Endothelial cell of umbilical vein (primary cell): ENCODE measurements at regions not wholly inside any gene's neighbourhood (a gene's known extent, or its start where the extent isn't known, plus 50 kb on each side); places are given as distances from the start of the nearest gene placed in this dataset.

Experiments
- BruUV-seq: library from RNA; stranded (reverse); fragments of 400-500 nt; replicated peaks from 2 replicates; lab custom pipeline; 2021; lab: Mats Ljungman, UMichigan
- CTCF ChIA-PET: fragments of 300-600, 350-600 bp; sonication (Branson Sonifier 250); formaldehyde crosslinking; loops from one replicate; lab custom pipeline; 2021; ENCODE audit warnings: antibody characterized with exemption, inconsistent platforms; lab: Charles Lee
- POLR2A ChIA-PET: fragments of 300-600, 350-600 bp; sonication (Branson Sonifier 250); formaldehyde crosslinking; loops from one replicate; lab custom pipeline; 2021; ENCODE audit warnings: antibody characterized with exemption, inconsistent platforms; lab: Charles Lee
- DNase-seq: peaks from one replicate; pipeline ENCODE4 v3.0.0-alpha.2; 2011; ENCODE audit warnings: low read depth, low spot score
- FAIRE-seq: peaks from 2 replicates; lab custom pipeline; 2011; peaks lifted over from hg19 to GRCh38; lab: Jason Lieb, UNC
- H2AFZ ChIP-seq: 2 replicates; pipeline ENCODE4 v1.6.0; 2012; ENCODE audit warnings: low read depth, low read length, control low read depth, inconsistent platforms
- H3K27ac ChIP-seq: 2 replicates; pipeline ENCODE4 v1.5.1; 2011; ENCODE audit warnings: low read depth, mild to moderate bottlenecking, control low read depth, low read length, moderate library complexity; ENCODE audit not compliant: insufficient read depth
- H3K27me3 ChIP-seq, 2 experiments: 2 replicates each; pipeline versions ENCODE4 v1.6.0 to v1.6.1; 2011; ENCODE audit warnings: low read length in 2 of 2, mixed read lengths in 1 of 2; ENCODE audit not compliant: control insufficient read depth in 2 of 2, insufficient read depth in 2 of 2
- H3K36me3 ChIP-seq, 2 experiments: 2 replicates in 1 of 2; 3 replicates in 1 of 2; pipeline ENCODE4 v1.5.1; 2011; ENCODE audit warnings: low read length in 2 of 2, mild to moderate bottlenecking in 1 of 2, moderate library complexity in 1 of 2; ENCODE audit not compliant: control insufficient read depth in 2 of 2, insufficient read depth in 2 of 2; ENCODE audit errors: extremely low read depth in 1 of 2
- H3K4me1 ChIP-seq: 3 replicates; pipeline ENCODE4 v1.5.1; 2011; ENCODE audit warnings: mild to moderate bottlenecking, low read length; ENCODE audit not compliant: control insufficient read depth, insufficient read depth; ENCODE audit errors: extremely low read depth
- H3K4me2 ChIP-seq: 2 replicates; pipeline ENCODE4 v1.6.1; 2011; ENCODE audit warnings: low read length, control low read depth, mixed read lengths; ENCODE audit not compliant: insufficient read depth
- H3K4me3 ChIP-seq, 3 experiments: fragments of 200-600 bp in 1 of 3; sonication (generic), shearing (Covaris generic) in 1 of 3; replicated peaks in 1 of 3; 2 replicates each; pipeline ENCODE4 v1.5.1; 2011 to 2016; ENCODE audit warnings: control low read depth in 3 of 3, low read length in 3 of 3, mild to moderate bottlenecking in 2 of 3, inconsistent platforms in 1 of 3, low read depth in 1 of 3, moderate library complexity in 1 of 3; ENCODE audit not compliant: insufficient read depth in 1 of 3
- H3K79me2 ChIP-seq: 2 replicates; pipeline ENCODE4 v1.6.0; 2012; ENCODE audit warnings: low read length, inconsistent platforms; ENCODE audit not compliant: control insufficient read depth, insufficient read depth
- H3K9ac ChIP-seq: replicated peaks from 2 replicates; pipeline ENCODE3; 2011; ENCODE audit warnings: low read length, control low read depth; ENCODE audit not compliant: insufficient read depth; ENCODE audit errors: extremely low read depth
- H3K9me1 ChIP-seq: replicated peaks from 3 replicates; pipeline ENCODE4 v1.6.0; 2011; ENCODE audit warnings: mild to moderate bottlenecking, low read length; ENCODE audit not compliant: control insufficient read depth, insufficient read depth; ENCODE audit errors: extremely low read depth
- H3K9me3 ChIP-seq: replicated peaks from 2 replicates; pipeline ENCODE4 v1.5.1; 2012; ENCODE audit warnings: low read length, inconsistent platforms; ENCODE audit not compliant: control insufficient read depth, insufficient read depth
- H4K20me1 ChIP-seq: replicated peaks from 2 replicates; pipeline ENCODE3; 2011; ENCODE audit warnings: mild to moderate bottlenecking, low read length; ENCODE audit not compliant: control insufficient read depth, insufficient read depth; ENCODE audit errors: extremely low read depth
- CTCF ChIP-seq, 2 donors: IDR thresholded peaks; 1 replicate in 1 of 2; 2 replicates in 1 of 2; pipeline ENCODE4 v1.5.1; 2011; ENCODE audit warnings: low read length in 2 of 2, mild to moderate bottlenecking in 2 of 2, moderate library complexity in 2 of 2, control low read depth in 1 of 2, inconsistent platforms in 1 of 2, low read depth in 1 of 2; ENCODE audit not compliant: insufficient read depth in 1 of 2; ENCODE audit errors: extremely low read depth in 1 of 2
- EZH2 ChIP-seq: IDR thresholded peaks from 2 replicates; pipeline ENCODE4 v1.6.1; 2012; ENCODE audit warnings: borderline replicate concordance, low read depth, mild to moderate bottlenecking, moderate library complexity, low read length, inconsistent platforms; ENCODE audit not compliant: severe bottlenecking
- FOS ChIP-seq: IDR thresholded peaks from 2 replicates; pipeline ENCODE4 v1.6.1; 2011; ENCODE audit warnings: mild to moderate bottlenecking, low read length, moderate library complexity, borderline replicate concordance; ENCODE audit not compliant: insufficient read depth
- GATA2 ChIP-seq: IDR thresholded peaks from 2 replicates; pipeline ENCODE4 v1.7.0; 2011; ENCODE audit warnings: low read depth, mild to moderate bottlenecking, moderate library complexity, mixed read lengths, low read length; ENCODE audit not compliant: insufficient read length, insufficient read depth
- JUN ChIP-seq: IDR thresholded peaks from 2 replicates; pipeline ENCODE4 v1.6.1; 2011; ENCODE audit warnings: borderline replicate concordance, low read depth; ENCODE audit not compliant: insufficient read length, insufficient read depth
- MAX ChIP-seq: IDR thresholded peaks from 2 replicates; pipeline ENCODE4 v1.6.1; 2011; ENCODE audit not compliant: insufficient read depth, insufficient read length
- MYC ChIP-seq: IDR thresholded peaks from one replicate; pipeline ENCODE4 v1.6.1; 2011; ENCODE audit warnings: mild to moderate bottlenecking, low read depth, low read length
- POLR2A ChIP-seq: IDR thresholded peaks from 2 replicates; pipeline ENCODE4 v1.6.1; 2012; ENCODE audit warnings: low read depth, mild to moderate bottlenecking, control low read depth, low read length
- POLR2AphosphoS5 ChIP-seq: IDR thresholded peaks from 2 replicates; pipeline ENCODE4 v1.6.1; 2012; ENCODE audit warnings: low read depth, mild to moderate bottlenecking, control low read depth, low read length, moderate library complexity; ENCODE audit not compliant: insufficient read depth
- dilution Hi-C: fragments of 300-500 bp; cut with MboI; formaldehyde crosslinking; loops from one replicate; pipeline ENCODE4 v1.15.0; 2019; ENCODE audit warnings: low sequenced_read_pairs; ENCODE audit not compliant: extremely low pct_ligation_motif_present
- intact Hi-C: fragments of 100-400 bp; cut with micrococcal nuclease; formaldehyde crosslinking; loops from one replicate; pipeline ENCODE4 v1.10.0; 2022

- Histone ChIP-seq H3K9me1 (no peaks in the 10 kb centered on the region), H3K27me3 (no peaks in the 10 kb centered on the region), H3K4me1 (no peaks in the 10 kb centered on the region), H3K36me3 (no peaks in the 10 kb centered on the region), H3K9me3 (no peaks in the 10 kb centered on the region), H3K4me3 (no peak overlapping the region), H3K27ac (no peak overlapping the region), H2AFZ (no peak overlapping the region), H3K4me2 (no peak overlapping the region), H4K20me1 (no peaks in the 10 kb centered on the region), H3K79me2 (no peaks in the 10 kb centered on the region), H3K9ac (no peak overlapping the region)
- ChIA-PET POLR2A (no interaction called here), CTCF (no interaction called here)
- dilution Hi-C loops = no loop called here
- BruUV-seq = no TSS peak
- intact Hi-C loops = no loop called here
- TF ChIP-seq POLR2A = no peak
- no peak for TF ChIP-seq POLR2AphosphoS5
- no peak for TF ChIP-seq GATA2
- no peak for TF ChIP-seq FOS
- TF ChIP-seq MYC = no peak
- TF ChIP-seq JUN = no peak
- FAIRE-seq (no peak), DNase-seq (no peak)
Observed at GRCh38 chr18:23363865-23364570, 89.1 kb upstream of the RIOK3 start.

GRCh38 chr18:23365602-23366001, 87.5 kb upstream of the RIOK3 start:
- BruUV-seq = no TSS peak
- ChIA-PET POLR2A (no interaction called here), CTCF (interaction anchor here (0.6 to 1.1 kb wide), 2 partner anchors 11 to 12 kb away, joined by 3 read pairs; no protein-coding TSS in a partner anchor)
- H3K79me2 ChIP-seq = no peaks in the 10 kb centered on the region
- no peak for TF ChIP-seq EZH2
- TF ChIP-seq MYC = no peak
- TF ChIP-seq FOS = no peak
- no peak for TF ChIP-seq CTCF (IDR thresholded peaks at IDR 0.05; ENCODE audit: extremely low read depth in 1 of 2, insufficient read depth in 1 of 2, low read depth in 1 of 2, low read length in 2 of 2)
- TF ChIP-seq POLR2A = no peak
- no peak for TF ChIP-seq GATA2
- TF ChIP-seq MAX = no peak
- no peak for TF ChIP-seq JUN
- no peak for TF ChIP-seq POLR2AphosphoS5
- H3K27me3 ChIP-seq = no peaks in the 10 kb centered on the region
- H3K9ac ChIP-seq = no peak overlapping the region
- no peaks in the 10 kb centered on the region for H3K36me3 ChIP-seq
- no peaks in the 10 kb centered on the region for H3K9me3 ChIP-seq
- DNase-seq (no peak), FAIRE-seq (no peak)
- no peak overlapping the region for H3K27ac ChIP-seq
- no peaks in the 10 kb centered on the region for H3K9me1 ChIP-seq
- intact Hi-C loops = no loop called here
- H2AFZ ChIP-seq = no peak overlapping the region
- dilution Hi-C loops = no loop called here
- H4K20me1 ChIP-seq = no peaks in the 10 kb centered on the region
- no peak overlapping the region for H3K4me2 ChIP-seq
- no peak overlapping the region for H3K4me3 ChIP-seq
- H3K4me1 ChIP-seq = no peaks in the 10 kb centered on the region
